Liver (tissue), 8 donors: ENCODE measurements at regions not wholly inside any gene's neighbourhood (a gene's known extent, or its start where the extent isn't known, plus 50 kb on each side); places are given as distances from the start of the nearest gene placed in this dataset.

ENCODE experiments used
- DNase-seq: peaks from one replicate; pipeline ENCODE4 v3.0.0-alpha.2; 2017; ENCODE audit warnings: low spot score
- H3K27ac ChIP-seq, 2 donors: one replicate each; pipeline ENCODE4 v1.7.0; 2013; ENCODE audit warnings: inconsistent platforms in 2 of 2, low read length in 2 of 2, control low read depth in 1 of 2, low read depth in 1 of 2, mild to moderate bottlenecking in 1 of 2
- H3K27me3 ChIP-seq, 4 donors: one replicate each; pipeline versions ENCODE4 v1.6.1 to v1.7.0; 2013; ENCODE audit warnings: low read length in 3 of 4, inconsistent platforms in 1 of 4, mild to moderate bottlenecking in 1 of 4, moderate library complexity in 1 of 4; ENCODE audit not compliant: control insufficient read depth in 4 of 4, insufficient read depth in 4 of 4
- H3K36me3 ChIP-seq, 4 donors: one replicate each; pipeline versions ENCODE4 v1.6.1 to v1.7.0; 2013; ENCODE audit warnings: low read length in 3 of 4, mild to moderate bottlenecking in 3 of 4, low read depth in 1 of 4, moderate library complexity in 1 of 4; ENCODE audit not compliant: control insufficient read depth in 4 of 4, insufficient read depth in 3 of 4
- H3K4me1 ChIP-seq, 4 donors: one replicate each; pipeline versions ENCODE4 v1.6.1 to v1.7.0; 2013; ENCODE audit warnings: low read length in 3 of 4, mild to moderate bottlenecking in 3 of 4, moderate library complexity in 1 of 4; ENCODE audit not compliant: control insufficient read depth in 4 of 4, insufficient read depth in 4 of 4
- H3K4me3 ChIP-seq, 3 donors: one replicate each; pipeline versions ENCODE4 v1.6.1 to v1.7.0; 2013; ENCODE audit warnings: low read length in 3 of 3, control low read depth in 1 of 3, low read depth in 1 of 3, mild to moderate bottlenecking in 1 of 3
- H3K9ac ChIP-seq, 2 donors: one replicate each; pipeline ENCODE4 v1.7.0; 2013; ENCODE audit warnings: low read length in 2 of 2, mild to moderate bottlenecking in 2 of 2, moderate library complexity in 2 of 2, control low read depth in 1 of 2, low read depth in 1 of 2
- H3K9me3 ChIP-seq, 4 donors: one replicate each; pipeline versions ENCODE4 v1.6.1 to v1.7.0; 2013; ENCODE audit warnings: low read length in 3 of 4; ENCODE audit not compliant: control insufficient read depth in 4 of 4
- ATF3 ChIP-seq: IDR thresholded peaks from 2 replicates; pipeline ENCODE4 v1.6.1; 2016; ENCODE audit warnings: antibody characterized with exemption
- CTCF ChIP-seq: fragments of 150-350 bp; IDR thresholded peaks from 2 replicates; pipeline ENCODE4 v1.5.1; 2017; ENCODE audit warnings: improper control_type of control experiment, low read depth, low read length; ENCODE audit not compliant: missing input control
- EGR1 ChIP-seq, 2 donors: IDR thresholded peaks; 2 replicates each; pipeline ENCODE4 v1.6.1; 2016 to 2018; ENCODE audit warnings: antibody characterized with exemption in 2 of 2, low read depth in 2 of 2
- FOXA1 ChIP-seq: IDR thresholded peaks from 2 replicates; pipeline ENCODE4 v1.6.1; 2016; ENCODE audit warnings: antibody characterized with exemption
- FOXA2 ChIP-seq: IDR thresholded peaks from 2 replicates; pipeline ENCODE4 v1.6.1; 2016; ENCODE audit warnings: antibody characterized with exemption
- GABPA ChIP-seq, 2 donors: IDR thresholded peaks in 1 of 2; conservative IDR thresholded peaks in 1 of 2; 2 replicates each; pipeline ENCODE4 v1.6.1; 2016; ENCODE audit warnings: antibody characterized with exemption in 2 of 2, mild to moderate bottlenecking in 1 of 2, moderate library complexity in 1 of 2
- HNF4A ChIP-seq, 2 donors: conservative IDR thresholded peaks; 2 replicates each; pipeline ENCODE4 v1.6.1; 2016; ENCODE audit warnings: antibody characterized with exemption in 2 of 2, mild to moderate bottlenecking in 2 of 2
- HNF4G ChIP-seq: IDR thresholded peaks from 2 replicates; pipeline ENCODE4 v1.6.1; 2016; ENCODE audit warnings: antibody characterized with exemption
- MAX ChIP-seq: IDR thresholded peaks from 2 replicates; pipeline ENCODE4 v1.6.1; 2016; ENCODE audit warnings: antibody characterized with exemption
- NR2F2 ChIP-seq: IDR thresholded peaks from 2 replicates; pipeline ENCODE4 v1.6.1; 2016; ENCODE audit warnings: antibody characterized with exemption
- RAD21 ChIP-seq, 2 donors: IDR thresholded peaks; 2 replicates each; pipeline ENCODE4 v1.6.1; 2016; ENCODE audit warnings: antibody characterized with exemption in 2 of 2, mild to moderate bottlenecking in 2 of 2
- REST ChIP-seq: IDR thresholded peaks from 2 replicates; pipeline ENCODE4 v1.6.1; 2016; ENCODE audit warnings: antibody characterized with exemption, mild to moderate bottlenecking
- RXRA ChIP-seq, 2 donors: IDR thresholded peaks; 2 replicates each; pipeline ENCODE4 v1.6.1; 2017 to 2018; ENCODE audit warnings: antibody characterized with exemption in 2 of 2, mild to moderate bottlenecking in 1 of 2
- TAF1 ChIP-seq: conservative IDR thresholded peaks from 2 replicates; pipeline ENCODE4 v1.6.1; 2016; ENCODE audit warnings: antibody characterized with exemption, mild to moderate bottlenecking
- YY1 ChIP-seq: IDR thresholded peaks from 2 replicates; pipeline ENCODE4 v1.6.1; 2016; ENCODE audit warnings: antibody characterized with exemption, mild to moderate bottlenecking
- ZBTB33 ChIP-seq: IDR thresholded peaks from 2 replicates; pipeline ENCODE4 v1.6.1; 2016; ENCODE audit warnings: antibody characterized with exemption
- WGBS: extraction: QIAGEN DNeasy Blood & Tissue Kit; methylation state at CpG from one replicate; pipeline ENCODE4 v1.1.7; 2013; 5-methylcytosine and 5-hydroxymethylcytosine counted together
- donor health status: healthy.
- donor health status: healthy.
- donor health status: healthy.
- donor health status: healthy.
- donor health status: healthy.

- 76% methylated on average over 6 of the region's 6 CpGs for WGBS
- H3K27me3 ChIP-seq = no peaks in the 10 kb centered on the region
Observed at GRCh38 chr3:81951106-81951505, 189.7 kb upstream of the GBE1 start.

GRCh38 chr3:81947359-81947758 lies 185.9 kb upstream of the GBE1 start:
- H3K4me1 ChIP-seq = no peaks in the 10 kb centered on the region
- H3K27me3 ChIP-seq = peaks cover 0 to 3% (median 0%) of the 10 kb centered on the region in 4 donors
- no peak overlapping the region for H3K27ac ChIP-seq
- 98% methylated on average over 1 of the region's 1 CpG for WGBS
- no peak overlapping the region for H3K9ac ChIP-seq
- H3K9me3 ChIP-seq = peaks cover 0 to 17% (median 7%) of the 10 kb centered on the region in 4 donors
- H3K36me3 ChIP-seq = no peaks in the 10 kb centered on the region
- no peak overlapping the region for H3K4me3 ChIP-seq
- no peak for DNase-seq
- TF ChIP-seq YY1 = no peak
- no peak for TF ChIP-seq ATF3
- TF ChIP-seq RAD21 (IDR thresholded peaks at IDR 0.05) = no peak
- TF ChIP-seq REST = no peak
- TF ChIP-seq EGR1 (IDR thresholded peaks at IDR 0.05; ENCODE audit: low read depth in 2 of 2) = no peak
- no peak for TF ChIP-seq CTCF
- no peak for TF ChIP-seq ZBTB33
- TF ChIP-seq MAX = no peak
- TF ChIP-seq NR2F2 = no peak
- TF ChIP-seq HNF4A (conservative IDR thresholded peaks at IDR 0.05) = no peak
- TF ChIP-seq TAF1 = no peak
- no peak for TF ChIP-seq GABPA (IDR thresholded peaks at IDR 0.05 in 1 of 2, conservative IDR thresholded peaks at IDR 0.05 in 1 of 2)
- TF ChIP-seq RXRA (IDR thresholded peaks at IDR 0.05) = no peak
- no peak for TF ChIP-seq FOXA2
- no peak for TF ChIP-seq FOXA1
- no peak for TF ChIP-seq HNF4G

More at GRCh38 chr3:81951106-81951505, 189.7 kb upstream of the GBE1 start:
- Histone ChIP-seq H3K9me3 (no peaks in the 10 kb centered on the region), H3K27ac (no peak overlapping the region), H3K36me3 (no peaks in the 10 kb centered on the region), H3K4me3 (no peak overlapping the region), H3K4me1 (no peaks in the 10 kb centered on the region), H3K9ac (no peak overlapping the region)
- no peak for DNase-seq
- no peak for TF ChIP-seq REST
- TF ChIP-seq MAX = no peak
